ENCODE measurements at regions not wholly inside any gene's neighbourhood (a gene's known extent, or its start where the extent isn't known, plus 50 kb on each side); places are given as distances from the start of the nearest gene placed in this dataset.

DNA sequence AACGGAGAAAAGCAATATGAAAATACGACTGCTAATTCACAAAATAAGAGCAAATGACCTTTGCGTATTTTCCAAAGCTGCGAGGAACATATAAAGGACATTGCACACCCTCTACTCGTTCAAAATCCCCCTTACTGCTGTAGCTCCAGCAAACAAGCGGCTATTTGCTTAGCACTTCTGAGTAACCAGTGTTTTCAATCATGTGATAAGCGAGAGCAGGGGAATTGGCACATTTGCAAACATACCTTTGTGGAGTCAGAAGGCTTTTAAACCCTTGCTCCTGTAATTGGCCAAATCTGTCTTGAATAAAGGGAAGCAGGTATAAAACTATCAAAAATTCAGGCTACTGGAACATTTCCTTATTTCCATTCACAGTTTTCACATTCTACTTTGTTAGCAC lies 610.2 kb downstream of the UBE2NL start:
- no peaks in the 10 kb centered on the region for H3K36me3 Mint-ChIP-seq
- H3K27me3 ChIP-seq (ENCODE audit: control insufficient read depth in 2 of 2, insufficient read depth in 2 of 2, low read length in 2 of 2): no peaks in the 10 kb centered on the region
- H3K4me3 ChIP-seq (ENCODE audit: low read length): no peak overlapping the region
- ChIA-PET CTCF (no interaction called here), POLR2A (no interaction called here)
- H3K4me3 Mint-ChIP-seq: no peak overlapping the region
- intact Hi-C loops (cut with micrococcal nuclease): no loop called here
- H3K4me1 Mint-ChIP-seq: no peaks in the 10 kb centered on the region
- H3K27ac ChIP-seq (ENCODE audit: low read depth, low read length): no peak overlapping the region
- H3K9me3 ChIP-seq (ENCODE audit: control insufficient read depth in 2 of 3, low read length in 3 of 3): no peaks in the 10 kb centered on the region
- no peak overlapping the region for H3K27ac Mint-ChIP-seq
- no peak for ATAC-seq
- no peaks in the 10 kb centered on the region for H3K36me3 ChIP-seq (ENCODE audit: control insufficient read depth in 2 of 3, insufficient read depth in 3 of 3, low read length in 3 of 3)
- no peak for DNase-seq
- peaks cover 0 to 7% (median 0%) of the 10 kb centered on the region in 11 donors for H3K9me3 Mint-ChIP-seq
- no peaks in the 10 kb centered on the region for H3K4me1 ChIP-seq (ENCODE audit: control insufficient read depth in 2 of 2, insufficient read depth in 2 of 2, low read length in 2 of 2)
- H3K27me3 Mint-ChIP-seq: no peaks in the 10 kb centered on the region

DNA sequence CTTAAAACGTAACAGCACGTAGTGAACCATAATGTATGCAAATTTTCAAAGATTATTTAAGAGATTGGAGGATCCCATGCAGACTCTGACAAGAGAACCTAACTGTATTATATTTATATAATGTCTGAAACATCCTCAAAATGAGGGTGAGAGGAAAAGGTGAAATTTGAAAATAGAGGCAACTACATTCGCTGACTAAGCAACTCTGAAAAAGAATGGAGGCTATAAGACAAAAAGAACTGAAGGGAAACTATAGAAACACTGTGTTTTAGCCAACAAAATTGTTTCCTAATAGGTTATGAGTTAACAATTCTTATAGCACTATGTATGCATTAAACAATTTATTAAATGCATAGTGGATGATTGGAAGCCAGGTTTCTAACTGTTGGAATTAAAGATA lies 648.0 kb downstream of the UBE2NL start:
- Histone ChIP-seq H3K27ac (ENCODE audit: low read depth, low read length) (no peak overlapping the region), H3K4me1 (ENCODE audit: control insufficient read depth in 2 of 2, insufficient read depth in 2 of 2, low read length in 2 of 2) (no peaks in the 10 kb centered on the region), H3K9me3 (ENCODE audit: control insufficient read depth in 2 of 3, low read length in 3 of 3) (no peaks in the 10 kb centered on the region), H3K27me3 (ENCODE audit: control insufficient read depth in 2 of 2, insufficient read depth in 2 of 2, low read length in 2 of 2) (no peaks in the 10 kb centered on the region), H3K36me3 (ENCODE audit: control insufficient read depth in 2 of 3, insufficient read depth in 3 of 3, low read length in 3 of 3) (no peaks in the 10 kb centered on the region), H3K4me3 (ENCODE audit: low read length) (no peak overlapping the region)
- ChIA-PET POLR2A (no interaction called here), CTCF (no interaction called here)
- H3K27me3 Mint-ChIP-seq: no peaks in the 10 kb centered on the region
- ATAC-seq (no peak), DNase-seq (no peak)
- H3K27ac Mint-ChIP-seq: no peak overlapping the region
- H3K4me3 Mint-ChIP-seq: no peak overlapping the region
- no peaks in the 10 kb centered on the region for H3K4me1 Mint-ChIP-seq
- H3K36me3 Mint-ChIP-seq: no peaks in the 10 kb centered on the region
- peaks cover 0 to 13% (median 2%) of the 10 kb centered on the region in 11 donors for H3K9me3 Mint-ChIP-seq
- intact Hi-C loops (cut with micrococcal nuclease): no loop called here

DNA sequence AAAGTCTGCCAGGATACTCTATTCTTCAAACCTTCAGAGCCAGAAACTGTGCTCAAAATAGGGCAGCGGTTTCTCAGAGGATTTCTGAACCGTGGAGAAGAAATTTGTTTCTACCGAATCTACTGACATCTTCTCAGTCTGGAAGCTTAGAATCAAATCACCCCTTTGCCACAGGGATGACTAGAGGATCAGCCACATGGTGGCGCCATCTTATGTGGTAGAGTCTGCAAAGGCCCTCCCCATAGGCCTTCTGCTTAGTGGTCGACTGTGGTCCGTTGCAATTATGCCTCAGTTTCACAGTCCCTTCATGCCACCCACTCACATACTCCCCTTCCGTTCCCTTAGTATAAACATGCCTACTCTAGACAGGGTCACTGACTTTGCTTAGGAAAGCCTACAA lies 680.7 kb upstream of the SPANXN1 start:
- Histone ChIP-seq H3K4me1 (ENCODE audit: control insufficient read depth in 2 of 2, insufficient read depth in 2 of 2, low read length in 2 of 2) (no peaks in the 10 kb centered on the region), H3K27ac (ENCODE audit: low read depth, low read length) (no peak overlapping the region), H3K9me3 (ENCODE audit: control insufficient read depth in 2 of 3, low read length in 3 of 3) (no peaks in the 10 kb centered on the region), H3K36me3 (ENCODE audit: control insufficient read depth in 2 of 3, insufficient read depth in 3 of 3, low read length in 3 of 3) (no peaks in the 10 kb centered on the region), H3K4me3 (ENCODE audit: low read length) (no peak overlapping the region), H3K27me3 (ENCODE audit: control insufficient read depth in 2 of 2, insufficient read depth in 2 of 2, low read length in 2 of 2) (no peaks in the 10 kb centered on the region)
- H3K27me3 Mint-ChIP-seq: no peaks in the 10 kb centered on the region
- CTCF ChIA-PET: no interaction called here
- no peak overlapping the region for H3K27ac Mint-ChIP-seq
- ATAC-seq (no peak), DNase-seq (no peak)
- H3K9me3 Mint-ChIP-seq: peaks cover 0 to 6% (median 3%) of the 10 kb centered on the region in 11 donors
- no peaks in the 10 kb centered on the region for H3K36me3 Mint-ChIP-seq
- intact Hi-C loops (cut with micrococcal nuclease): no loop called here
- POLR2A ChIA-PET: no interaction called here
- no peak overlapping the region for H3K4me3 Mint-ChIP-seq
- no peaks in the 10 kb centered on the region for H3K4me1 Mint-ChIP-seq

DNA sequence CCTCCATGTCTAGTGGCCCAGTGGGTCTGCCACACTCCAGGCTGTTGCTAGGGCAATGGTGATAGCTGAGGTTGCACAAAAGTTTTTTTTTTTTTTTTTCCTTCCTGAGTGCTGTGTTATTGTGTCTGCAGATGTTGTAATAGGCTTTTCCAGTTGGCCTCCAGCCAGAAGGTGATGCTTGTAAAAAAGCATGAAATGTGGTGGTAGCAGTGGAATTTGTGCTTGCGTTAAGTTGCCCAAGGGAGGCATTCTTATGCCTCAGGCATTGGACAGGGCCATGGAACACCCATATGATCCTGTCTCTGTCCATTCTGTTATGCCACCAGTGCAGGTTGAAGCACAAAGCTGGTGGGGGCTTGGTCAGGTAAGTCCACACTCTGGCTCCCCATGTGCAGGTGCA lies 660.5 kb upstream of the SPANXN1 start:
- H3K27ac Mint-ChIP-seq: no peak overlapping the region
- ChIA-PET CTCF (no interaction called here), POLR2A (no interaction called here)
- no peak for DNase-seq
- H3K4me1 Mint-ChIP-seq: no peaks in the 10 kb centered on the region
- Histone ChIP-seq H3K4me1 (ENCODE audit: control insufficient read depth in 2 of 2, insufficient read depth in 2 of 2, low read length in 2 of 2) (no peaks in the 10 kb centered on the region), H3K27ac (ENCODE audit: low read depth, low read length) (no peak overlapping the region), H3K4me3 (ENCODE audit: low read length) (no peak overlapping the region), H3K9me3 (ENCODE audit: control insufficient read depth in 2 of 3, low read length in 3 of 3) (no peaks in the 10 kb centered on the region), H3K36me3 (ENCODE audit: control insufficient read depth in 2 of 3, insufficient read depth in 3 of 3, low read length in 3 of 3) (no peaks in the 10 kb centered on the region), H3K27me3 (ENCODE audit: control insufficient read depth in 2 of 2, insufficient read depth in 2 of 2, low read length in 2 of 2) (no peaks in the 10 kb centered on the region)
- no peak overlapping the region for H3K4me3 Mint-ChIP-seq
- H3K9me3 Mint-ChIP-seq: peaks cover 0 to 13% (median 0%) of the 10 kb centered on the region in 11 donors
- intact Hi-C loops (cut with micrococcal nuclease): no loop called here
- H3K36me3 Mint-ChIP-seq: no peaks in the 10 kb centered on the region
- no peaks in the 10 kb centered on the region for H3K27me3 Mint-ChIP-seq
- no peak for ATAC-seq

DNA sequence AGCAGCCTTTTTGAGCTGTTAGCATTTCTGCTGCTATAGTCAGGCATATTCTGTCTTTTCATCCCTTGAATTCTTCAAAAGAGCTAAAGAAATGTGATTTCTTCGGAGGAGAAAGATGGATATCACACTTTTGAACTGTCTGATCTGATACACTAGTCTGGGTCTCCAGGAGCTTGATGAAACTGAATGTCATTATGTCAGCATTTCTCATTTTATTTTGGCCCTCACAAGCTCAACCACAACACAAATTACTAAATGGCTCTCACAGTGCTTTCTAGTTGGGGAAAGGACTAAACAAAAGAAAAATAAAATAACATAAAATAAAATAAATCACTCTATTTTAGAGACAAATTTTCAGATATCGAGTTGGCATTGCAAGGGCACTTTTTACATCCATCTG lies 655.3 kb upstream of the SPANXN1 start:
- POLR2A ChIA-PET: no interaction called here
- no peak overlapping the region for H3K27ac Mint-ChIP-seq
- no peaks in the 10 kb centered on the region for H3K36me3 Mint-ChIP-seq
- H3K4me1 Mint-ChIP-seq: no peaks in the 10 kb centered on the region
- H3K9me3 ChIP-seq (ENCODE audit: control insufficient read depth in 2 of 3, low read length in 3 of 3): no peaks in the 10 kb centered on the region
- DNase-seq: no peak
- no peak for ATAC-seq
- CTCF ChIA-PET: no interaction called here
- H3K4me3 Mint-ChIP-seq: no peak overlapping the region
- no peaks in the 10 kb centered on the region for H3K27me3 ChIP-seq (ENCODE audit: control insufficient read depth in 2 of 2, insufficient read depth in 2 of 2, low read length in 2 of 2)
- no peaks in the 10 kb centered on the region for H3K27me3 Mint-ChIP-seq
- peaks cover 0 to 11% (median 0%) of the 10 kb centered on the region in 11 donors for H3K9me3 Mint-ChIP-seq
- no peaks in the 10 kb centered on the region for H3K36me3 ChIP-seq (ENCODE audit: control insufficient read depth in 2 of 3, insufficient read depth in 3 of 3, low read length in 3 of 3)
- H3K4me1 ChIP-seq (ENCODE audit: control insufficient read depth in 2 of 2, insufficient read depth in 2 of 2, low read length in 2 of 2): no peaks in the 10 kb centered on the region
- H3K4me3 ChIP-seq (ENCODE audit: low read length): no peak overlapping the region
- intact Hi-C loops (cut with micrococcal nuclease): no loop called here
- H3K27ac ChIP-seq (ENCODE audit: low read depth, low read length): no peak overlapping the region

DNA sequence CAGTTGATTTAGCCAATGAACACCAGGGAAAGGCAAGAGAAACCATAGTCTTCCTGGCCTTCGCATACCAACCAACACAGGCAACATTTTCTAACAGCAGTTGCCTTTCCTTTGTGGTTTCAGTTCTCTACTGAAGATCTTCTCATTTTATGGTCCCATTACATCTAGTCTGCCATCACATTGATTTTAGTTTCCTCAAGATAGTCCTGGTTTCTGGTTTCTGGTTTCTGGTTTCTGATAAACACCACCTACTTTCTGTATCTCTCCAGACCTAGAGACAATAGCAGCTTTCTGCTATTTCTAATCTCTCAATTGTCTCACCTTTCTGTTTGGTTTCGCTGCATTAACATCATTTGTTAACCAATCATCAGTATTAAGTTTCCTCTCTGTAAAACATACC lies 646.3 kb upstream of the SPANXN1 start:
- Histone ChIP-seq H3K4me1 (ENCODE audit: control insufficient read depth in 2 of 2, insufficient read depth in 2 of 2, low read length in 2 of 2) (no peaks in the 10 kb centered on the region), H3K9me3 (ENCODE audit: control insufficient read depth in 2 of 3, low read length in 3 of 3) (no peaks in the 10 kb centered on the region), H3K36me3 (ENCODE audit: control insufficient read depth in 2 of 3, insufficient read depth in 3 of 3, low read length in 3 of 3) (no peaks in the 10 kb centered on the region), H3K27me3 (ENCODE audit: control insufficient read depth in 2 of 2, insufficient read depth in 2 of 2, low read length in 2 of 2) (no peaks in the 10 kb centered on the region), H3K4me3 (ENCODE audit: low read length) (no peak overlapping the region), H3K27ac (ENCODE audit: low read depth, low read length) (no peak overlapping the region)
- Mint-ChIP-seq H3K36me3 (no peaks in the 10 kb centered on the region), H3K4me3 (no peak overlapping the region), H3K4me1 (no peaks in the 10 kb centered on the region), H3K27me3 (no peaks in the 10 kb centered on the region), H3K9me3 (peaks cover 0 to 2% (median 0%) of the 10 kb centered on the region in 11 donors), H3K27ac (no peak overlapping the region)
- no peak for ATAC-seq
- ChIA-PET POLR2A (no interaction called here), CTCF (no interaction called here)
- intact Hi-C loops (cut with micrococcal nuclease): no loop called here
- DNase-seq: no peak

DNA sequence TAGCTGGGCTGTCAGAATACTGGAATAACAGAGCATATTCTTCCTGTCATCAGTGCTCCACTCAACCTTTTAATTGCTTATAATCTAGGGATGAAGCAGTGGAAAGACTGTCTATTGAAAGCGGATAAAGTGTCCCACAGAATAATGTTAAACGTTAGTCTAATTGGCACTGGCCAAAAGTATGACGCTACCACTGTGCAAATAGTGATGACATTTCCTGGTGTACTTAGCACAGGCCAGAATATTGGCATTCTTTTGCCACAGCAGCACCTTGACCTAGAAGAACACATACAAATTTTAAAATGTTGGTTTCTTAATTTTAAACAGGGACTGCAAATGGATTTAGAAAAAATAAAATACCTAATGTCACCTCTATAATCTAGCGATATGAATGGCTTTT lies 635.2 kb upstream of the SPANXN1 start:
- Histone ChIP-seq H3K9me3 (ENCODE audit: control insufficient read depth in 2 of 3, low read length in 3 of 3) (no peaks in the 10 kb centered on the region), H3K4me3 (ENCODE audit: low read length) (no peak overlapping the region), H3K36me3 (ENCODE audit: control insufficient read depth in 2 of 3, insufficient read depth in 3 of 3, low read length in 3 of 3) (no peaks in the 10 kb centered on the region), H3K27ac (ENCODE audit: low read depth, low read length) (no peak overlapping the region), H3K27me3 (ENCODE audit: control insufficient read depth in 2 of 2, insufficient read depth in 2 of 2, low read length in 2 of 2) (no peaks in the 10 kb centered on the region), H3K4me1 (ENCODE audit: control insufficient read depth in 2 of 2, insufficient read depth in 2 of 2, low read length in 2 of 2) (no peaks in the 10 kb centered on the region)
- peaks cover 0 to 7% (median 0%) of the 10 kb centered on the region in 11 donors for H3K9me3 Mint-ChIP-seq
- no peak for DNase-seq
- H3K36me3 Mint-ChIP-seq: no peaks in the 10 kb centered on the region
- no peak overlapping the region for H3K4me3 Mint-ChIP-seq
- H3K27ac Mint-ChIP-seq: no peak overlapping the region
- no peaks in the 10 kb centered on the region for H3K4me1 Mint-ChIP-seq
- POLR2A ChIA-PET: no interaction called here
- ATAC-seq: no peak
- intact Hi-C loops (cut with micrococcal nuclease): no loop called here
- H3K27me3 Mint-ChIP-seq: no peaks in the 10 kb centered on the region
- CTCF ChIA-PET: no interaction called here

All from naive thymus-derived CD4-positive, alpha-beta T cell (primary cell).